Parathyroid adenoma (tissue), 2 donors: ENCODE measurements at regions not wholly inside any gene's neighbourhood (a gene's known extent, or its start where the extent isn't known, plus 50 kb on each side); places are given as distances from the start of the nearest gene placed in this dataset.

Experiments used
- H2AFZ ChIP-seq: fragments of 300-600 bp; sonication (generic); one replicate; pipeline ENCODE4 v1.7.0; 2017; ENCODE audit warnings: antibody characterized with exemption, mild to moderate bottlenecking
- H3K27ac ChIP-seq: fragments of 300-600 bp; sonication (generic); one replicate; pipeline ENCODE4 v1.7.0; 2017
- H3K27me3 ChIP-seq: fragments of 300-600 bp; sonication (generic); one replicate; pipeline ENCODE4 v1.7.0; 2017; ENCODE audit warnings: low read length; ENCODE audit not compliant: control insufficient read depth, insufficient read depth
- H3K36me3 ChIP-seq: fragments of 300-600 bp; sonication (generic); one replicate; pipeline ENCODE4 v1.7.0; 2017; ENCODE audit warnings: low read length; ENCODE audit not compliant: control insufficient read depth, insufficient read depth
- H3K4me1 ChIP-seq: fragments of 300-600 bp; sonication (generic); one replicate; pipeline ENCODE4 v1.7.0; 2017; ENCODE audit warnings: control low read depth
- H3K4me2 ChIP-seq: fragments of 300-600 bp; sonication (generic); one replicate; pipeline ENCODE4 v1.7.0; 2017; ENCODE audit warnings: low read length
- H3K4me3 ChIP-seq: fragments of 300-600 bp; sonication (generic); one replicate; pipeline ENCODE4 v1.7.0; 2017; ENCODE audit warnings: low read depth, low read length
- H3K79me2 ChIP-seq: fragments of 300-600 bp; sonication (generic); one replicate; pipeline ENCODE4 v1.7.0; 2017; ENCODE audit warnings: control low read depth
- H3K9ac ChIP-seq: fragments of 300-600 bp; sonication (generic); one replicate; pipeline ENCODE4 v1.7.0; 2017; ENCODE audit warnings: mild to moderate bottlenecking
- H3K9me3 ChIP-seq: fragments of 300-600 bp; sonication (generic); one replicate; pipeline ENCODE4 v1.7.0; 2017; ENCODE audit warnings: low read length; ENCODE audit not compliant: control insufficient read depth
- CTCF ChIP-seq: fragments of 300-600 bp; sonication (generic); IDR thresholded peaks from one replicate; pipeline ENCODE4 v1.7.0; 2017; ENCODE audit warnings: antibody characterized with exemption, mild to moderate bottlenecking
- donor health status: primary hyperparathyroidism.

DNA sequence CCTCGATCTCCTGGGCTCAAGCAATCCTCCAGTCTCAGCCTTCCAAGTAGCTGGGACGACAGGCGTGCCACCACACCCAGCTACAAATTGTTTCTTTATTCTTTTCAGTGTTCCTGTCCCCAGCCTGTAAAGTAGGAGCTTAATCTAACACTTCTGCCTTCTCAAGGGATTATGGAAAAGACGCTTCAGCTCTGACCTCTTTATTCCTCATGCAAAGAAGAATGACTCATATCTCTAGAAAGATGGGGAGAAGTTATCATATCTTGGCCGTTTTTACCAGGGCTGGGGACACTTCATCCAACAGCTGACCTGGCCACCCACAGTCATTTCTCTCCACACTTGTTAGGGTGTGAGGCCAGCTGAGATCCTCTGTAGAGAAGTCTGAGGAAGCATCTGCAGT lies 172.6 kb downstream of the HAPSTR1 start:
- H3K4me2 ChIP-seq, result no peak overlapping the region
- H3K27ac ChIP-seq, result no peak overlapping the region
- H3K27me3 ChIP-seq, result no peaks in the 10 kb centered on the region
- H3K9ac ChIP-seq, result no peak overlapping the region
- no peak overlapping the region for H2AFZ ChIP-seq
- no peaks in the 10 kb centered on the region for H3K9me3 ChIP-seq
- no peaks in the 10 kb centered on the region for H3K36me3 ChIP-seq
- H3K79me2 ChIP-seq, result no peaks in the 10 kb centered on the region
- TF ChIP-seq CTCF, result no peak
- no peak overlapping the region for H3K4me3 ChIP-seq
- H3K4me1 ChIP-seq, result no peaks in the 10 kb centered on the region

DNA sequence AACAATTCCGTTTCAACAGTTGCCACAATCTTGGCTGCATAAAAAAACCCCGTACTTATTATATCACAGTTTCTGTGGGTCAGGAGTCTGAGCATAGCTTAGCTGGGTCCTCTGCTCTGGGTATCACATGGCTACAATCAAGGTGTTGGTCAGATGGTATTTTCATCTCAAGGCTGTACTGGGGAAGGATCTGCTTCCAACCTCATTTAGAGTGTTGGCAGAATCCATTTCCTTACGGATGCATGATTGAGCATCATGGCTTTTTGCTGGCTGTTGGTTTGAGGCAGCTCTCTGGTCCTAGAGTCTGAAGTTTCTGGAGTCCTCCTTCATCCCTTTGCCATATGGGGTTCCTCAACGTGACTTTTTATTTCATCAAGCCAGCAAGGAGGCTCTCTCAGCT lies 177.0 kb downstream of the HAPSTR1 start:
- H3K27ac ChIP-seq, result no peak overlapping the region
- H3K4me1 ChIP-seq, result no peaks in the 10 kb centered on the region
- H3K36me3 ChIP-seq, result no peaks in the 10 kb centered on the region
- no peak overlapping the region for H3K4me3 ChIP-seq
- no peak overlapping the region for H3K9ac ChIP-seq
- no peak overlapping the region for H2AFZ ChIP-seq
- TF ChIP-seq CTCF, result no peak
- no peak overlapping the region for H3K4me2 ChIP-seq
- no peaks in the 10 kb centered on the region for H3K79me2 ChIP-seq
- H3K27me3 ChIP-seq, result no peaks in the 10 kb centered on the region
- no peaks in the 10 kb centered on the region for H3K9me3 ChIP-seq

GRCh38 chr16:9270424-9270823 lies 179.0 kb downstream of the HAPSTR1 start:
- Histone ChIP-seq H3K27ac (no peak overlapping the region), H3K36me3 (no peaks in the 10 kb centered on the region), H3K4me3 (no peak overlapping the region), H3K9me3 (no peaks in the 10 kb centered on the region), H3K9ac (no peak overlapping the region), H3K79me2 (no peaks in the 10 kb centered on the region), H3K4me2 (no peak overlapping the region), H3K4me1 (no peaks in the 10 kb centered on the region), H2AFZ (no peak overlapping the region), H3K27me3 (no peaks in the 10 kb centered on the region)
- TF ChIP-seq CTCF, result no peak

- Histone ChIP-seq H3K36me3 (no peaks in the 10 kb centered on the region), H3K4me1 (no peaks in the 10 kb centered on the region), H3K4me2 (no peak overlapping the region), H3K27ac (no peak overlapping the region), H3K9me3 (no peaks in the 10 kb centered on the region), H3K9ac (no peak overlapping the region), H2AFZ (no peak overlapping the region), H3K79me2 (no peaks in the 10 kb centered on the region), H3K27me3 (no peaks in the 10 kb centered on the region), H3K4me3 (no peak overlapping the region)
- TF ChIP-seq CTCF, result no peak
These were observed 179.5 kb downstream of the HAPSTR1 start for GRCh38 chr16:9270941-9271340.

DNA sequence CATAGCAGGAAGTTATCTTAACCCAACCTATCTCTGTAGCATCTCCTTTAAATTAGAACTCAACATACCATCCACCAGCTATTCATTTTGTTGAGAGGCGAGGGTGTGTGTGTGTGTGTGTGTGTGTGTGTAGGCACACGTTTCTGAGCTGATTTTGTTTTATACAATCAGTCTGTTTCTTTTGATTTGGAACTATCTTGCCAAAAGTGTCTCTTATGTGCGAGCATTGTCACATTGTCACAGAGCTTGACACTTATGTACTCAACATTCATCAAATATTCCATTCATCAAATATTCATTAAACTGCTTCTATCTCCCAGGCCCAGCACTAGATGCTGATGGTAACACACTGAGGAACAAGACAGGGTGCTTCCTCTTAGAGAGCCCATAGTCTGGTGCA lies 180.4 kb downstream of the HAPSTR1 start:
- no peak overlapping the region for H3K27ac ChIP-seq
- H3K4me3 ChIP-seq, result no peak overlapping the region
- no peak overlapping the region for H2AFZ ChIP-seq
- H3K9me3 ChIP-seq, result no peaks in the 10 kb centered on the region
- no peak overlapping the region for H3K9ac ChIP-seq
- H3K36me3 ChIP-seq, result no peaks in the 10 kb centered on the region
- H3K4me1 ChIP-seq, result no peaks in the 10 kb centered on the region
- no peak for TF ChIP-seq CTCF
- no peaks in the 10 kb centered on the region for H3K79me2 ChIP-seq
- H3K4me2 ChIP-seq, result no peak overlapping the region
- no peaks in the 10 kb centered on the region for H3K27me3 ChIP-seq
